ENCODE measurements at regions not wholly inside any gene's neighbourhood (a gene's known extent, or its start where the extent isn't known, plus 50 kb on each side); places are given as distances from the start of the nearest gene placed in this dataset.

DNA sequence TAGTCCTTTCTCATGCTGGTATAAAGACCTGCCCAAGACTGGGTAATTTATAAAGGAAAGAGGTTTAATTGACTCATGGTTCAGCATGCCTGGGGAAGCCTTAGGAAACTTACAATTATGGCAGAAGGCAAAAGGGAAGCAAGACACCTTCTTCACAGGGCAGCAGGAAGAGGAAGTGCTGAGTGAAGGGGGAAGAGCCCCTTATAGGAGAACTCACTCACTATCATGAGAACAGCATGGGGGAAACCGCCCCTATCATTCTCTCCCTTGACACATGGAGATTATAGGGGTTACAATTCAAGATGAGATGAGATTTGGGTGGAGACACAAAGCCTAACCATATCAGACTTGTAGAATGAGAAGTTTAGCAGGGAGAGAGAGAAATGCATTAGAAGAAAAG lies 373.3 kb upstream of the DIAPH2 start:
- Histone ChIP-seq H3K36me3 (no peaks in the 10 kb centered on the region), H3K27ac (no peak overlapping the region), H3K9me3 (replicated peaks) (no peaks in the 10 kb centered on the region), H3K27me3 (no peaks in the 10 kb centered on the region), H3K4me1 (no peaks in the 10 kb centered on the region), H3K4me3 (no peak overlapping the region)
- DNase-seq, result no peak

DNA sequence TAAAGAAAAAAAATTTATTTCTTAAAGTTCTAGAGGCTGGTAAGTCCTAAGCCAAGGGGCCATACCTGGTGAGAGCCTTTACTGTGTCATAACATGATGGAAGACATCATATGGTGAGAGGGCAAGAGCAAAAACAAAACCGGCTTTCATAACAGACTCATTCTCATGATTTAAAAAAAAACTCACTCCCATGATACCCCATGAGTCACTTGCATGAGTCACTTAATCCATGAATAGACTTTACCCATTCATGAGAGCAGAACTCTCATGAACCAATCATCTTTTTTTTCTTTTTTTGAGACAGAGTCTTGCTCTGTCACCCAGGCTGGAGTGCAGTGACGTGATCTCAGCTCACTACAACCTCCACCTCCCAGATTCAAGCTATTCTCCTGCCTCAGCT lies 369.7 kb upstream of the DIAPH2 start:
- DNase-seq, result peak in 1 of 2 experiments; percentile 13
- Histone ChIP-seq H3K27ac (no peak overlapping the region), H3K9me3 (replicated peaks) (no peaks in the 10 kb centered on the region), H3K36me3 (no peaks in the 10 kb centered on the region), H3K4me1 (no peaks in the 10 kb centered on the region), H3K4me3 (no peak overlapping the region), H3K27me3 (no peaks in the 10 kb centered on the region)

DNA sequence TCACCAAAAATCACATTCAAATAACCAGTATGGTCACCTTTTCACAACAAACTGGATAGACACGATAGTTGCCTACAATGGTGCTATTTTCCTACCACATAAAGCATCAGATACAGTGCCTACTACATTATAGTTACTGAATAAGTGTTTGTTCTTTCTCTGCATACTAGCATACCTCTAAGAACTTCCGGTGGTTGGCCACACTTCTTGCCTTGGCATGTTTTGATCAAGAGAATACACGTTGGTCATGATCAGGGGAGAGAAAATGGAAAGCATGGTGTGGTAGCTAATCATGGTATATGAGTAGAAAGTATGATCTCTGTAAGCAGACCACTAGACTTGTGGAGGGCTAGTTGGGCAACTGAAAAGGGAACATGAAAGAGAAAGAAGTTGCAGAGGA lies 322.8 kb upstream of the DIAPH2 start:
- H3K27ac ChIP-seq, result no peak overlapping the region
- H3K36me3 ChIP-seq, result no peaks in the 10 kb centered on the region
- no peaks in the 10 kb centered on the region for H3K27me3 ChIP-seq
- DNase-seq, result no peak
- no peaks in the 10 kb centered on the region for H3K4me1 ChIP-seq
- no peak overlapping the region for H3K4me3 ChIP-seq
- no peaks in the 10 kb centered on the region for H3K9me3 ChIP-seq (replicated peaks)

DNA sequence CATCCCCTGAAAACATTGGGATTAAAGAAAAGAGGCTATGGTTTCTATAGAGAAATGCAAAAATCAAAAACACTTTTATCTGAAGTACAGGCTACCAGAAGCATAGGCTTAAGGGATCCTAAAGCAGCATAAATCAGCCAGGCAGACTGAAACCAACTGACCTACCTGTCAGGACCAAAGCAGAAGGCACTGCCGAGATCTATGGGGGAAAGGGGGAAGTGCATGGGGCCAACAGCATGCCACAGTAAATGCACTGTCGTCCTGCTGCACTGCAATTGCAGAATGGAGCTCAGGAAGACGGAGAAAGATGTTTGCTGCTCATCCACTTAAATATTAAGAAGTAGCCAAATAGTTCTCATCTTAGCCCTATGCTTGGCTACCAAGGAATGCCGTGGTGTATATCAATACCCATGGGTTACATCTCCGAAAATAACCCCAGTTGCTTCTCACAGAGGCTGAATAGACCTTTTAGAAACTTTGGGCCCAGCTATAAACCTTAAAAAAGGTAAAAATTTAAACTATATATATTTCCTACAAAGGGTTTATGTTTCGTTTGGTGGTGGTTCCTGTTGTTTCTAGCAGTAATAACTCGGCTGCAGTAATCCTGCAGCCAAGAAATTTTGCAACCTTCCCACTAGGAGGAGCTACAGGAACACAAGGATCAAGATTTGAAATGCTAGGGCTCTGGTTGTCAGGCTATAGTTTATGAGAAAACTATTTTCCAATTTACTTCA lies 312.2 kb upstream of the DIAPH2 start:
- Histone ChIP-seq H3K9me3 (replicated peaks) (no peaks in the 10 kb centered on the region), H3K27me3 (no peaks in the 10 kb centered on the region), H3K4me1 (no peaks in the 10 kb centered on the region), H3K4me3 (no peak overlapping the region), H3K27ac (no peak overlapping the region), H3K36me3 (no peaks in the 10 kb centered on the region)
- peak; percentile 2 to 49 for DNase-seq

DNA sequence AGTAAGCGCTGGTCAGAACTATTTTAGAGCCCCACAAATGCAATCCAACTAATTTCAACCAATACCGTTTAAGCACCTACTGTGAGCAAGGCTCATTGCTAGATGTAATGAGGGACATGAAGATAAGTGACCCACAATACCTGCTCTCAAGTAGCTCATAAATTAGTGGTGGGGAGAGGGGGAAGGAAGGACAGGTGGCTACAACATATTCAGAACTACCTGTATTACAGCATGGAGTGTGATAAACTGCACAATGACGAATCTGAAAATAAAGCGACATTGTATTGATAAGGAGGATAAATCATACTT lies 311.6 kb upstream of the DIAPH2 start:
- H3K4me1 ChIP-seq, result no peaks in the 10 kb centered on the region
- DNase-seq, result no peak

DNA sequence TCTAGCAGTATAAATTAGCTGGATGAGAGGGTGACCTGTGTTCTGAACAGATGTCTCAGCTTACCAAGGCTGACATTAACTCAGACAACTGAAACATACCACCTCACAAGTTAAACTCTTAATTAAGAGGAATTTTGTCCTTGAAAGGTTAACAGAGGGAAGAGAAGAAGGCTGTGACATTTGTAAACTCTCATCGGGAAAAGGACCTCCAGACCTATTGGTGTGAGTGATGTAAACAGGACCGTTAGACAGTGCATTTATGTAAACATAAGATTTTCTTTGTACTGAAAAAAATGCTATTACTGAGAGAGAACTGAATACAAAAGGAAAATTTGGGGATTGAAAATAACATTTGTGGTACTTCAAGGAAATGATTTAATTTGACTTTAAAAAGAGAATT lies 308.4 kb upstream of the DIAPH2 start:
- Histone ChIP-seq H3K27me3 (no peaks in the 10 kb centered on the region), H3K9me3 (replicated peaks) (no peaks in the 10 kb centered on the region), H3K36me3 (no peaks in the 10 kb centered on the region), H3K4me1 (no peaks in the 10 kb centered on the region), H3K4me3 (no peak overlapping the region), H3K27ac (no peak overlapping the region)
- DNase-seq, result no peak

More for the DNA sequence above, 311.6 kb upstream of the DIAPH2 start:
- no peak overlapping the region for H3K27ac ChIP-seq
- H3K27me3 ChIP-seq, result no peaks in the 10 kb centered on the region
- H3K4me3 ChIP-seq, result no peak overlapping the region
- no peaks in the 10 kb centered on the region for H3K36me3 ChIP-seq
- H3K9me3 ChIP-seq (replicated peaks), result no peaks in the 10 kb centered on the region

DNA sequence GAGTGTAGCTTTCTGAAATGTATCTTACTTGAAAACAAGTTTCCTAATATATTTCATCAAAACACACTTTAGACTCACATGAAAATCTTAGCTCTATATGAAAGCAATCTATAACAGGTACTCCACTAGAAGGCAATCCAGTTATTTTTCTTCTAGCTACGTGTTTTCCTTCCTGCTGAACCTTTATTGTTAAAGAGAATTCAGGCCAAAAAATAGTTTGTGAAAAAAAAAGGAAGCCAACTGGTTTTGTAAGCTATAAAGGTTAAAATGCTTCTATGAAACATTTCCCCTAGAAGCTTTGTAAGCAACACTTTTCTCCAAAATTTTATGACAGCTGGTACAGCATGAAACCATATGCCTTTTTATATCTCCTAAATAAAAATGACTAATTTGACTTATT lies 304.7 kb upstream of the DIAPH2 start:
- no peak for DNase-seq
- Histone ChIP-seq H3K27me3 (no peaks in the 10 kb centered on the region), H3K4me1 (no peaks in the 10 kb centered on the region), H3K36me3 (no peaks in the 10 kb centered on the region), H3K27ac (no peak overlapping the region), H3K9me3 (replicated peaks) (no peaks in the 10 kb centered on the region), H3K4me3 (no peak overlapping the region)

DNA sequence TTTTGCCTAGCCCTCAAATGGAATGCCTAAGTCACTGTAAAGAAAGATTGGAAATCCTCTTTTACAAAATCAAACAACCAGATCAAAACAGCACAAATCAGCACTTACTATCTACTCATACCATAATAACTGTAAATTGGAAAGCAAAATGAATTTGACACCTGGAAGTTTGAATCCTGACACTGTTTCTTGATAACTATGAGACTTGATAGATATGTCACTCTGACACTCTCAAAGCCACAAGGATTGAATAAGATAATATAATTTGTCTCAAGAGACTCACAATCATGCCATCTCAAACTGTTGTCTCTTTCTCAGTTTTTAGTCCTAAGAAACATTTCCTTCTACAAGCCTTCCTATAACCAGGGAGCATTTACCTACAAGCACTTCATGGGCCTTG lies 302.6 kb upstream of the DIAPH2 start:
- no peaks in the 10 kb centered on the region for H3K27me3 ChIP-seq
- DNase-seq, result no peak
- H3K4me1 ChIP-seq, result no peaks in the 10 kb centered on the region
- no peaks in the 10 kb centered on the region for H3K36me3 ChIP-seq
- H3K4me3 ChIP-seq, result no peak overlapping the region
- no peaks in the 10 kb centered on the region for H3K9me3 ChIP-seq (replicated peaks)
- no peak overlapping the region for H3K27ac ChIP-seq

DNA sequence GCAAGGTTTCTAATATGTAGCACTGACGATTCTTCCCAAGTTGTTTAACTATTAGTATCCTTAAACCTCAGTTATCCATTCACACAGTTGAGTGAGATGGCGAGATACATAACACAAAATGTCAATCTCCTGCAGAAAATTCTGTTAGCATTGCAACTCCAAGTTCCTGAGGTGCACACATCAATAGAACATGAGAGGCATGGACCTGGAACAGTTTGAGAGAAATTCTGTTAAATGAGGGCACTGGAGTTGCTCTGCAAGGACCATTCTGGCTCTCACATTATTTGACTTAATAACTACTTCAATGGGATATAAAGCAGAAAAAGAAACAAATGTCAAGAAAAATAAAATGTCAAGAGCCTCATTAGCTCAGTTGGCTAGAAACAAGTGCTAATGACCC lies 301.2 kb upstream of the DIAPH2 start:
- no peak overlapping the region for H3K27ac ChIP-seq
- no peak for DNase-seq
- no peaks in the 10 kb centered on the region for H3K4me1 ChIP-seq
- H3K36me3 ChIP-seq, result no peaks in the 10 kb centered on the region
- no peaks in the 10 kb centered on the region for H3K9me3 ChIP-seq (replicated peaks)
- no peak overlapping the region for H3K4me3 ChIP-seq
- H3K27me3 ChIP-seq, result no peaks in the 10 kb centered on the region

DNA sequence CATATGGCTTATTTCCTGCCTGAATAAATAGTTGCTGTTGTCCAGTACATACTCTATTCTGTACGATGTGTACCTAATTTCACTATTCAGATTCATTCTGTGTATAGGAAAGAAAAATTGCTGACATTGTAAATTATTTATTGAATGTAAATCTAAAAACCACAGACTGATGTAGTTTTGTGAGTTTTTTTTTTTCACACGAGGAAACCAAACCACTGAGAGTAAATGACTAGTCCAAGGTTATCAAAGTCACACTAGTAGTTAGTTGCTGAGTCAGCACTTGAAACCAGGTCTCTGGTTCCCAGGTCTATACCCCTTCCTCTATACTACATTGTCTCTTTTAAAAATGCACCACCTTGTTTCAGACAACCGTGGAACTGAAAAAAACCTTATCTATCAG lies 298.3 kb upstream of the DIAPH2 start:
- Histone ChIP-seq H3K4me3 (no peak overlapping the region), H3K9me3 (replicated peaks) (no peaks in the 10 kb centered on the region), H3K4me1 (no peaks in the 10 kb centered on the region), H3K27me3 (no peaks in the 10 kb centered on the region), H3K27ac (no peak overlapping the region), H3K36me3 (no peaks in the 10 kb centered on the region)
- DNase-seq, result no peak

DNA sequence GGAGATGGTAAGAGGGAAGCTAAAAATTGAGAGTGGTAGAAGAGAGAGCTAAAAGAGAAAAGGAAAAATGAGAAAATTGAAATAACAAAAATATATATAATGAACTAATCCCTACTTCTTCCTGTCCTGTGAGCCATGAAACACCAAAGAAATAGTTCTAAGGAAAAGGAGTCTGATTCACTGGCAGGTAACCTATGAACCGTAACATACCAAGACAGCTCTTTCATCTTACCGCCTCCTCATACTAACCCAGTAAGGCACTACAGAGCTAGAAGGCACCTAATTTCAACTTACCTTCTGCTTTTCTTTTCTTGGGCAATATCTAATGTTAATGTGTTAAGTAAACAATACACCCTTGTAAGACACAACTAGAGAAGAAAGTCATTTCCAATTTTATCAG lies 297.7 kb upstream of the DIAPH2 start:
- Histone ChIP-seq H3K4me1 (no peaks in the 10 kb centered on the region), H3K9me3 (replicated peaks) (no peaks in the 10 kb centered on the region), H3K27ac (no peak overlapping the region), H3K27me3 (no peaks in the 10 kb centered on the region), H3K36me3 (no peaks in the 10 kb centered on the region), H3K4me3 (no peak overlapping the region)
- no peak for DNase-seq

DNA sequence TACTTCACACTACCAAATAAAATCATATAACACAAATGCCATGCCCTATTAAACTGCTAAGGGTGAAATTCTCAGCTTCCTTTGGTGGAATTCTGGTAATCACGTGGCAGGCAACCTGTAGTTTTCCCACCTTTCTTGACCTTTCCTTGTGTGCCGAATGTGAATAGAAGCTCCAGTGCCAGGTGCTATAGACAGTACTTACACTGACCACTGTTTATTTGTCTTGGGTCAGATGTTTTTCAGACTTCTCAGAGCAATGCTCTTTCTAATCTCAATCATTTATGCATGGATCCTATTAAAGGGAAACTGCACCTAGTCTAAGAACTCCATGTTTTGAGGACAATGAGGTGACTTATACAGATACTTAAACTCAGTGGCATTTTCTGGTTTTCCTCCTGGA lies 296.8 kb upstream of the DIAPH2 start:
- no peak for DNase-seq
- no peak overlapping the region for H3K27ac ChIP-seq
- H3K9me3 ChIP-seq (replicated peaks), result no peaks in the 10 kb centered on the region

DNA sequence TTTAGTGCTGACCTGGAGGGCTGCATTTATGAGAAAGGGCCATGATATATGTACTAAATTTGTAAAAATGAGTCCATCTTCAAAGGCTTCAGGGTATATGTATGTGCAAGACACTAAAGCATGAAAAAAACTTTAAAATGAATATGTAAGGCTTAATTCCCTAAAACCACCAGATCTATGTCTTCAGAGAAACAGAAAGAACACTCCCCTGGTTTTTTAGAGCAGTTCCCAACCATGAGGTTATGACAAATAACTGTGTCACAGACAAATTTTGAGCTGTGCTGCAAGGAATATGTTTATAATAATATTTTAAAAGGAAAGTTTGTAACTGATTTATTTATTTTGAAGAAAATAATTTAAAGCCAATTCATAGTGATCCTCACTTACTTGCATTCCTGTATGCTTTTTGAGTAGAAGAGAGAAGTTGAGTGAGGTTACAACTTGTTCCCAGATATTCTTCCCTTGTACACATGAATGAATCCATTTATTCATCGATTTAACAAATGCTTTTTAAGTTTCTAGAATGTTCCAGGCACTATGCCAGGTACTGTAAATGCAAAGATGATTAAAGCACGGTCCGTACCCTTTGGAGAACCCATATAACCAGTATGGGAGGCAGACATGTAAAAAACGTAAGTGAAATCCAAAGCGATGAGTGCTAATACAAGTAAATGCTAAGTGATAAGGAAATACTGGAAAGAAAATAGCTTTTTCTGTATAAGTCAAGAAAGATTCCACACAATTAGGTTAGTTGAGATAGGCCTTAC lies 295.2 kb upstream of the DIAPH2 start:
- H3K27me3 ChIP-seq, result no peaks in the 10 kb centered on the region
- H3K4me3 ChIP-seq, result no peak overlapping the region
- DNase-seq, result no peak
- no peaks in the 10 kb centered on the region for H3K4me1 ChIP-seq
- no peaks in the 10 kb centered on the region for H3K36me3 ChIP-seq
- no peaks in the 10 kb centered on the region for H3K9me3 ChIP-seq (replicated peaks)
- no peak overlapping the region for H3K27ac ChIP-seq

More for the DNA sequence above, 296.8 kb upstream of the DIAPH2 start:
- H3K4me1 ChIP-seq, result no peaks in the 10 kb centered on the region
- no peaks in the 10 kb centered on the region for H3K36me3 ChIP-seq
- no peak overlapping the region for H3K4me3 ChIP-seq
- no peaks in the 10 kb centered on the region for H3K27me3 ChIP-seq

DNA sequence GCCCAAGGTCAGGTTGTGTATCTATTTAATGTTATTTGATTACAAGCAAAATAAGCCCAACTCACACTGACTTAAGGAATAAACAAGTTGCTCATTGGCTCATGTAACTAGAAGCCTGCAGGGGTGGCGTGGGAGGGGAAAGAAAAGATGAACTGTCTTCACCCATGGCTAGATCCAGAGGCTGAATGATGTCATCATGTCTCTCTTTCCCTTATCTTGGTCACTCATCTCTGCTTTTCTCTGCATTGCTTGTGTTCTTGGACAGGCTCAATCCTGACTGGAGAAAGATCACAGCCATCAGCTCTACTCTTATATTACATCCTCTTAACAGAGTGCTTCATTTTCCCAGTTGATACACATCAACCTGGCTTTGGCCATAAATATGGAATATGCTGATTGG lies 290.0 kb upstream of the DIAPH2 start:
- DNase-seq, result peak in 1 of 2 experiments; percentile 1
- Histone ChIP-seq H3K36me3 (no peaks in the 10 kb centered on the region), H3K27ac (no peak overlapping the region), H3K4me3 (no peak overlapping the region), H3K9me3 (replicated peaks) (no peaks in the 10 kb centered on the region), H3K27me3 (no peaks in the 10 kb centered on the region), H3K4me1 (no peaks in the 10 kb centered on the region)

DNA sequence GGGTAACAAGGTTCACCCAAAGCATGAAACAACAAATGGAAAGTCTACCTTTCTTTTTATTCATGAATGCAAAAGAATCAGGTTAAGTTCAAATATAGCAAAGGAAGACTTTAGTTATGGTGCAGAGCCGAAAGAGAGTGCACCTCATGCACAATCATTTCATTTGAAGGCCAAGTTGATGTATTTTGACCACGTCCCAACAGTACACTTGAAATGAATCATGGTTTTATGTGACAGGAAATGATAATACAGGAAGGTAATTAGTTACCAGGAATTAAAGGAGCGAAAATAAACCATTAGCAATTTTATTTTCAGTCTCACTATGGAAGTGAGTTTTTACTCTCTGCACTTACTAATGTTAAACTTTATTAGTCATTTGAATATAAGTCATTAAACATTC lies 281.2 kb upstream of the DIAPH2 start:
- Histone ChIP-seq H3K4me1 (no peaks in the 10 kb centered on the region), H3K4me3 (no peak overlapping the region), H3K27ac (no peak overlapping the region), H3K36me3 (no peaks in the 10 kb centered on the region), H3K27me3 (no peaks in the 10 kb centered on the region), H3K9me3 (replicated peaks) (no peaks in the 10 kb centered on the region)
- DNase-seq, result no peak

DNA sequence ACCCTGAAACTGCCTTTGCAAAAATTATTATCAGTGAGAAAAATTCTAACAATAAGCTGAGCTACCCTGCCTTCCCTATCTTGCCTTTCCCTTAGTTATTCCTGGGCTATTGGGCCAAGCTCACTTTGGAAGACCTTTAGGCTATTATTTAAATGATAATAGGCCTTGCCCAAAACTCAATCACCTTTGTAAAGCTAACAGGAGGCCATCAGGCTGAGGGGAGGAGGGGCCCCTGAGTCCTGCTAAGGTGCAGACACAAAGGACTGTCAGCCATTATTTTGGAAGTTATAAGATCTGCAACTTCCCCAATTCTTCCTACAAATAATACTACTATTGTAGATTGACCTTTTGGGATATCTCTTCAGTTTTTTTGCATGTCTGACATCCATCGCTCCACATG lies 278.8 kb upstream of the DIAPH2 start:
- no peak overlapping the region for H3K27ac ChIP-seq
- H3K4me1 ChIP-seq, result no peaks in the 10 kb centered on the region
- DNase-seq, result no peak

More for the DNA sequence above, 278.8 kb upstream of the DIAPH2 start:
- Histone ChIP-seq H3K4me3 (no peak overlapping the region), H3K9me3 (replicated peaks) (no peaks in the 10 kb centered on the region), H3K27me3 (no peaks in the 10 kb centered on the region), H3K36me3 (no peaks in the 10 kb centered on the region)
